ENCODE measurements at regions not wholly inside any gene's neighbourhood (a gene's known extent, or its start where the extent isn't known, plus 50 kb on each side); places are given as distances from the start of the nearest gene placed in this dataset.

- TF ChIP-seq ATF3 (IDR thresholded peaks at IDR 0.05): no peak
- TF ChIP-seq FOSL1 (IDR thresholded peaks at IDR 0.05; ENCODE audit: low read depth): no peak
- no peak for TF ChIP-seq POLR2A (IDR thresholded peaks at IDR 0.05; ENCODE audit: borderline replicate concordance, extremely low read depth, insufficient read depth, insufficient read length)
Measured at GRCh38 chr15:93585012-93585411, 496.0 kb upstream of the RGMA start (continued).

- no peaks in the 10 kb centered on the region for H3K4me1 ChIP-seq (ENCODE audit: control insufficient read depth in 1 of 2, insufficient read depth in 2 of 2, low read length in 2 of 2)
- no peak overlapping the region for H3K4me2 ChIP-seq (ENCODE audit: low read length)
- H3K9me2 ChIP-seq (ENCODE audit: insufficient read depth): no peaks in the 10 kb centered on the region
- no peak overlapping the region for H2AFZ ChIP-seq (ENCODE audit: low read depth, low read length, poor library complexity, severe bottlenecking)
- H3K36me3 ChIP-seq (ENCODE audit: control insufficient read depth in 1 of 2, insufficient read depth in 2 of 2, low read length in 2 of 2): no peaks in the 10 kb centered on the region
- intact Hi-C loops (cut with micrococcal nuclease): no loop called here
- ChIA-PET POLR2A (no interaction called here), RAD21 (ENCODE audit: low non-redundant PET in 1 of 2, low total read pairs in 2 of 2, uncharacterized antibody in 2 of 2, unreplicated experiment in 2 of 2) (no interaction called here), CTCF (no interaction called here)
- no TSS peak for BruUV-seq (replicated peaks)
- no peak overlapping the region for H3K27ac ChIP-seq (ENCODE audit: low read depth, low read length)
- ATAC-seq (no peak), DNase-seq (ENCODE audit: low read depth, low spot score) (no peak)
- no peak overlapping the region for H3K4me3 ChIP-seq (replicated peaks in 1 of 2; ENCODE audit: low read depth in 1 of 2, low read length in 2 of 2)
- no peaks in the 10 kb centered on the region for H3K79me2 ChIP-seq (ENCODE audit: insufficient read depth, low read length)
- H4K20me1 ChIP-seq (ENCODE audit: insufficient read depth): no peaks in the 10 kb centered on the region
- no peaks in the 10 kb centered on the region for H3K27me3 ChIP-seq (ENCODE audit: insufficient read depth, low read length)
- TF ChIP-seq MAX (IDR thresholded peaks at IDR 0.05): no peak
- no peak for TF ChIP-seq SRF (IDR thresholded peaks at IDR 0.05; ENCODE audit: low read depth)
- no peak for TF ChIP-seq YY1 (IDR thresholded peaks at IDR 0.05; ENCODE audit: extremely low read depth, insufficient replicate concordance, low read depth, low read length)
- TF ChIP-seq TCF7L2 (IDR thresholded peaks at IDR 0.05; ENCODE audit: borderline replicate concordance, extremely low read depth, insufficient read depth, insufficient read length): no peak
- no peaks in the 10 kb centered on the region for H3K9me3 ChIP-seq (ENCODE audit: control insufficient read depth in 1 of 2, insufficient read depth in 1 of 2, low read depth in 1 of 2, low read length in 2 of 2)
- H3K9ac ChIP-seq (ENCODE audit: low read length): no peak overlapping the region
Measured at GRCh38 chr15:93583968-93584367, 495.0 kb upstream of the RGMA start.

- DNase-seq (ENCODE audit: low read depth, low spot score): no peak
- no peaks in the 10 kb centered on the region for H3K4me1 ChIP-seq (ENCODE audit: control insufficient read depth in 1 of 2, insufficient read depth in 2 of 2, low read length in 2 of 2)
- no peaks in the 10 kb centered on the region for H3K9me3 ChIP-seq (ENCODE audit: control insufficient read depth in 1 of 2, insufficient read depth in 1 of 2, low read depth in 1 of 2, low read length in 2 of 2)
- no peak overlapping the region for H2AFZ ChIP-seq (ENCODE audit: low read depth, low read length, poor library complexity, severe bottlenecking)
- H3K4me3 ChIP-seq (replicated peaks in 1 of 2; ENCODE audit: low read depth in 1 of 2, low read length in 2 of 2): no peak overlapping the region
- RAD21 ChIA-PET (ENCODE audit: low non-redundant PET in 1 of 2, low total read pairs in 2 of 2, uncharacterized antibody in 2 of 2, unreplicated experiment in 2 of 2): no interaction called here
- no peak overlapping the region for H3K27ac ChIP-seq (ENCODE audit: low read depth, low read length)
- no TSS peak for BruUV-seq (replicated peaks)
- no peaks in the 10 kb centered on the region for H3K27me3 ChIP-seq (ENCODE audit: insufficient read depth, low read length)
- no peaks in the 10 kb centered on the region for H3K36me3 ChIP-seq (ENCODE audit: control insufficient read depth in 1 of 2, insufficient read depth in 2 of 2, low read length in 2 of 2)
- no peaks in the 10 kb centered on the region for H4K20me1 ChIP-seq (ENCODE audit: insufficient read depth)
- CTCF ChIA-PET: no interaction called here
- no peak overlapping the region for H3K9ac ChIP-seq (ENCODE audit: low read length)
- intact Hi-C loops (cut with micrococcal nuclease): no loop called here
- POLR2A ChIA-PET: no interaction called here
- H3K9me2 ChIP-seq (ENCODE audit: insufficient read depth): no peaks in the 10 kb centered on the region
- H3K4me2 ChIP-seq (ENCODE audit: low read length): no peak overlapping the region
- H3K79me2 ChIP-seq (ENCODE audit: insufficient read depth, low read length): no peaks in the 10 kb centered on the region
- ATAC-seq: no peak
- TF ChIP-seq ATF3 (IDR thresholded peaks at IDR 0.05) (no peak), MAX (IDR thresholded peaks at IDR 0.05) (no peak), RAD21 (IDR thresholded peaks at IDR 0.05; ENCODE audit: low read depth) (no peak), POLR2A (IDR thresholded peaks at IDR 0.05; ENCODE audit: borderline replicate concordance, extremely low read depth, insufficient read depth, insufficient read length) (no peak), SIN3A (IDR thresholded peaks at IDR 0.05; ENCODE audit: low read depth) (no peak), CEBPB (IDR thresholded peaks at IDR 0.05; ENCODE audit: low read depth) (no peak), ZNF274 (IDR thresholded peaks at IDR 0.05; ENCODE audit: low read depth, low read length) (no peak), EZH2phosphoT487 (IDR thresholded peaks at IDR 0.05; ENCODE audit: borderline replicate concordance) (no peak), TCF7L2 (IDR thresholded peaks at IDR 0.05; ENCODE audit: borderline replicate concordance, extremely low read depth, insufficient read depth, insufficient read length) (no peak), FOSL1 (IDR thresholded peaks at IDR 0.05; ENCODE audit: low read depth) (no peak), EZH2 (IDR thresholded peaks at IDR 0.05) (no peak), ELF1 (IDR thresholded peaks at IDR 0.05; ENCODE audit: borderline replicate concordance, low read depth) (no peak), EGR1 (IDR thresholded peaks at IDR 0.05; ENCODE audit: low read depth) (no peak), CBX3 (IDR thresholded peaks at IDR 0.05; ENCODE audit: low read depth) (no peak), SP1 (IDR thresholded peaks at IDR 0.05; ENCODE audit: low read depth) (no peak)
Measured at GRCh38 chr15:93583552-93583951, 494.5 kb upstream of the RGMA start.
